ENCODE measurements at regions not wholly inside any gene's neighbourhood (a gene's known extent, or its start where the extent isn't known, plus 50 kb on each side); places are given as distances from the start of the nearest gene placed in this dataset.
"Not testable (repeated sequence)": the region's sequence is repeated elsewhere in the genome, so short reads cannot be mapped to it uniquely, and the experiment has no call there.

GRCh38 chr1:192907545-192908243, 98.9 kb downstream of the RGS2 start:
- peak in 1 of 2 donors; percentile 46 for DNase-seq

GRCh38 chr1:192911896-192912656, 103.2 kb downstream of the RGS2 start:
- DNase-seq: not testable (repeated sequence)

- DNase-seq: no peak
These were observed 104.8 kb downstream of the RGS2 start for GRCh38 chr1:192913683-192914082.

DNA sequence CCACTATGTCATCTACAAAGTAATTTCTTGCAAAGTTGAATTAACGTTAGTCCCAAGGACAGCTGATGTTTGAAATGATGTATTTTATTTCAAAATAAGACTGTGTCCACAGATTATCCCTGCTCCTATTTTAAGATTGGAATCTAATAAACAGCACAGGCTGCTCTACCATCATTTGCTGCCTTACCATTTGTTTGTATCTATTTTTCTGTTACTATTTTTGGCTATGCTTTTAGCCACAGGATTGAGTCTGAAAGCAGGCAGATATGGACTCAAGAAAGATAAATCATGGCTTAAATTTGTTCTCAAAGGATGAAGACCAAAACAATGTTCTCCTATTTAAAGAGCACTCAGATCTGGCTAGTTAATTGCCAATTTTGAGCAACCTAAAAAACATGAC, 105.3 kb downstream of the RGS2 start:
- DNase-seq: no peak

- no peak for DNase-seq
These were observed 105.9 kb downstream of the RGS2 start for GRCh38 chr1:192914696-192915095.

DNA sequence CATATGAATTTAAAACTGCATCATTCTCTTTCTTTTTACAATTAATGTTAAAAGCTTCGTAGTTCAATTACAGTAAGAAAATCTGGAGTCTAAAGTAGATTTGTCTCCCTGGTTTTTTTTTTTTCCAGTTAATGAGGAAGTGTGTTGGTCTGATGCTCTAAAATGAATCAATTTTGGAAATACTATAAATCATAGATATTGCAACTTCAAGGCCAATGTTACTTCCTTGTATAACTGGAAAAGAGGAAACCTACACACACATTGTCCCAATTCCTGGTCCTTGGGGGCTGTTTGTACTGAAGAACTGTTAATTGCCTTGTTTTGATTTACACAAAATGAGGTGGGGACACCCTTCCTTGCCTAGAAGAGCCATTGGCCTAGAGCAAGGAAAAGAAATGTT, 107.2 kb downstream of the RGS2 start:
- DNase-seq: no peak

DNA sequence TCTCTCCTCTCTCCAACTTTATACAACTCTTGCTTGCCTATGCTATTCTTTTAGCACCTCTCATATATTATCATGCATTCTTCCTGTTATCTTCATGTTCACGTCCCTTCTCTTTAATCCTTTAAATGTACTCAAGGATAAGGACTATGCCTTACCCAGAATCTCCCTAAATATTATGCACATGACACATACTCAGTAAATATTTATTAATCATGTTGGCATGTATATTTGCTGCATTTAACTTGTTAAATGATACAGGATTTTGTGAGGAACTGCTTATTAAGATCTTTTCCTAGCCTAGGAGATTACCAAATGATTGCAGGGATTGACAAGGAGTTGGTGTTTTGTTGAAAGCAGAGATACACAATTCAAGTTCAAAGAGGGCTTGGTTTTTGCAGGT, 109.4 kb downstream of the RGS2 start:
- no peak for DNase-seq

DNA sequence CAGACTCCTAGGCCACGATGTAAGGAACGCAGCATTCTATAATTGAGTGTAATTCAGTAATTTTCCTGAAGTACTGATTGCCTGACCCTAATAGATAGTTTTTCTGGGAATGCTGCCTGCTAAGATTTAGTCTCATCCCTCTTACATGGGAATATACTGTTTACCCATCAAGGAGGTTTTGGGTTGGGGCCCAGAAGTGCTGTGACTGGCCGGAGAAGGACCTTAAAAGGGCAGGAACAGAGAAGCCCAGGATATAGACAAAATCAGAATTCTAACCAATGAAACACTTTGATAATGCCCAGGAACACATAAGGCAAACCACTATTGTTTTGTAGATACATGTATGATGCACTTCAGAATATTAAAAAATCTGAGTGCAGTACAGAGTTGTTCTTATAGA, 111.6 kb downstream of the RGS2 start:
- no peak for DNase-seq

GRCh38 chr1:192925609-192926008, 116.8 kb downstream of the RGS2 start:
- DNase-seq: no peak

GRCh38 chr1:192926736-192927135, 117.9 kb downstream of the RGS2 start:
- DNase-seq: no peak

DNA sequence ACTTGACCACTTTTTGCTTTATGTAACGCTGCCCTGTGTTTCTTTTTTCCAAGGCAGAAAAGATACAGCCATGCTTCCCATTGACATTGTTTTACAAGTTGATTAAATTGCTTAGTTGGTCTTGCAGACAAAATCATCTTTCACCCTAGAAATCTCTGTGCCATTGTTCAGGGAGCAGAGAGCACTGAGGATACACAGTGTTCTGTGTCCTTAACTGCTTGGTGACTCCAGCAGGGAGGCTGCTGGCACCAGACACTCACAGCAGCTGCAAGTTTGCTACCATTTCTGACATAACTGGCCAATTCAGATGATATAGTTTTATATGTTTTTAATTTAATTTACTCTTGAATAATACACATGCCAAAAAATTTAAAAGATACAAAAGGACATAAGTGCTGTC, 118.7 kb downstream of the RGS2 start:
- DNase-seq: no peak

GRCh38 chr1:192929597-192929996, 120.8 kb downstream of the RGS2 start:
- no peak for DNase-seq

DNA sequence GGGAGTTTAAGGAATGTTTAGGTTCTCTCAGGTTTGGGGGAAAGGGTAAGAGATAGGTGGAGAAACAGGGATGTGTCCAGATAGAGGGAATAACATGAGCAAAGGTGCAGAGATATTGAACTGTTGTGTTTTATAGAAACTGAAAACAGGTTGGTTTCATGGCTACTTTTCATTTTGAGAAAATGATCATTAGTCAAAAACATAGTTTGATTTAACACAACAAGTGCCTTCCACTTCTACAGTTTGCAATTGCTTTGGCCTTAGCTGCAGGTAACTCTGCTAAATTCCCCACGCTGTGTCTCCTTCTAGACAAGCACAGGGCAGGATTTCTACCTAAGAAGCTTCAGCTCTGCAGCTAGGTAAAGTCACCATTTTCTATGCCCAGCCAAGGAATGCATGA, 124.9 kb downstream of the RGS2 start:
- no peak for DNase-seq

- peak in 1 of 2 donors; percentile 17 for DNase-seq
These were observed 122.7 kb downstream of the UCHL5 start for GRCh38 chr1:192936313-192937018.

- no peak for DNase-seq
These were observed 122.0 kb downstream of the UCHL5 start for GRCh38 chr1:192937128-192937527.

DNA sequence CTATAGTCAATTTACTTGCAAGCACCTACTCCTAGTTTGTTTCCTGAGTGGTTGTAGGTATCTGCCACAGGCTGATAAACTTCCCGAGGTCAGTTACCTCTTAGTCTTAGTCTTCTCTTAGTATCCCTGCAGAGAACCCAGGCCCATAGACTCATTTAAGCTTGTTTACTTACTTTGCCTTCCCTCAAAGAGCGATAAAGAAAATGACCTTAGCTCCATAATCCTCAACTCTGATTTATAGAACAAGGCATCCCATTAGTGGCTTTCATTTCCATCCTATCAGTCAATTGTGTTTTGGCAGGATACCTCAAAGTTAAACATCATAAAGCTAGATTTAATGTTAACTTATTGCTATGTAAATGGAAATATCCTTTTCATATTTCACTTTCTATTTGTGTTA, 119.7 kb downstream of the UCHL5 start:
- no peak for DNase-seq

DNA sequence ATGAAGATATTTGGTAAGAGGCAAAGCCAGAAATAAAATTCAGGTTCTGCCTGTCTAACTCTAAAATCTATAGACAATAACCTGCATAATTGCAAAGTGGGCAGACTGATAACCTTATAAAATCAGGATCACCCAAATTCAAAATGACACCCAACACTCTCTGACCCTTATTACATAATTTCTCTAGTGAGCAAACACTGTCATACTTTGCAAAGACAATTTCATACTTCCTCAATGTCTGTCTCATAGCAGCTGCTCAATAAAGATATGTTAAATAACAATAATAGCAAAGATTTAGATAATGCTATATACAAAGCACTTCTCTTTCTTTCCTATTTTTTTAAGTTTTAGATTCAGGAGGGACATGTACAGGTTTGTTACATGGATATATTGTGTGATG, 118.5 kb downstream of the UCHL5 start:
- DNase-seq: no peak

DNA sequence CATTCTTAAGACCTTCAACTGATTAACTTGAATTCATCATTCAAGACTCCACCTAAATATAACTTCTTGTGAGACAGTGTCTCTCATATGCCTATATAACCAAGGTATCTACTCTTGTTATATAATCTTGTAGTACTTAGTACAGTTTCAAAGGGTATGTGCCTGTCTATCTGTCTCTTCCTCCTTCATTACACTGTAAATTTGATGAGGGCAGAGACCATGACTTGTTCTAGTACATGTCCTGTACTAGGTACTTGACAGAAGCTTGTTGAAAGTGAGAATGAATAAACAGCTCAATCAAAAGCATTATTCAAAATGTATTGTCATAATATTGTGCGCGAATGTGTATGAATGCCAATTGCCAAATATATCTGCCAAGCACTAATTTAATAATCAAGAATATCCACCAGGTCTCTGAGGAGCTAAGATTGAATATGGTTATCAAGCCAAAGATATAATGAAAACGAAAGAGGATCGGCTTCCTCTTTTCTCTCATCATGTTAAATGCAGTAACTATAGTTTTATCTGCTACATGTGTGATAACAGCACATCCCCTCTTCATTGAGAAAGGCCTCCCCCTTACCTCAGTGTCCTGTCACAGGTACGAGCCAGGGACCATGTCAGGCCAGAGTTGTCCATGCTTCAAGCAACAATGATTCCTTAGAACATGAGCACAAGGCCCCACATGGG, 117.3 kb downstream of the UCHL5 start:
- DNase-seq: no peak

- DNase-seq: no peak
These were observed 116.1 kb downstream of the UCHL5 start for GRCh38 chr1:192943108-192943507.

DNA sequence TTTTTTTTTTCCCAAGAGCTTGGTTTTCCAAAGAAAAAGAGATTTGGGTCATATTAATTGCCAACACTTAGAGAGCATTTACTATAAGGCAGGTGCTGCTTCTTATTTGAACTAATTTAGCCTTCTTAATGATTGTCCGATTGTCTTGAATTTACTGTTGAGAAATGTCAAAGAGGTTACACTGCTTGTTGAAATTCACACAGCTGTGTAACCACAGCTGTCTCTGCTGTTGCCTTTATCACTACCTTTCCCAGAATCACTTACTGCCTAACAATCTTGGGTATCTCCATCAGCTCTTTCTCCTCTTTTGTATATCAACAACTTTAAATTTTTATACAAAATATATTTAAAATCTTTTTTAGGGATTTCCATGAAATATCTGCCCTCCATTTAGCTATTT, 115.6 kb downstream of the UCHL5 start:
- DNase-seq: no peak

- DNase-seq: peak in 1 of 2 donors; percentile 24
These were observed 113.6 kb downstream of the UCHL5 start for GRCh38 chr1:192945390-192946130.

DNA sequence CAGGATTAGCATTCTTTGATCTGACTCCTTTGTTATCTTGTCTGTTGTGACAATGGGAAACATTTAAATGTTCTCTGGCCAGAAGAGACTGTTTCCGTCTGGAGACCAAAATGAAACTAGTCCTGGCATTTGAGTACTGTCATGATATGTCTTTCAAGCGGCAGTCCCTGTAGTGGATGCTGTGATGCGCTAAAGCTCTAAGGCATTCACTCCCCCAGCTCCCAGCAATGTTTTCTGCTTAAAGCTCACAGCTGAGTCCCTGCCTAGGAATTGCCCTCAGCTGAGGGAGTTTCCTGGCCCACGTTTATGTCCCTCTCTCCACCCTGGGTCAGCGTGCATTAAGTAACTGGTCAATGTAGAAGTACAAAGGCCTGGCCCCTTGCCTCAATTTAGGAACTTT, 109.4 kb downstream of the UCHL5 start:
- DNase-seq: no peak

DNA sequence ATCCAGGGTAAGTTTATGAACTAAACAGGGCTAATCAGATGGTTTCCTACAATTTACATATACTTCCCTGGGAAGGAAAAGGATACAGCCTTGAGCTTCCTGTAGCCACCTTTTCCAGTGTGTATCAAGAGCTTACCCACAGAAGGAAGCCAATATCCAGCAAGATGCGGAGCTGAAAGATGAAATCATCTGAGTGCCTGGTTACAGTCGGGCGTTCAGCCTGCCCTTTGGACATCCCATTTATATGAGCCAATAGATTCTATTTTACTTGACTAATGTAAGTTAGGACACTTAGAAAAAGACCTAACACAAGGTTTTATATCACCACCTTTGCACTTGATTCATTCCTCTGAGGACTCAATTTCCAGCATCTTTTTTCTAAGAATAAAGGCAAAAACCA, 108.2 kb downstream of the UCHL5 start:
- no peak for DNase-seq

Measured in CD4-positive, alpha-beta T cell treated with Interleukin-1 beta for 1 hour (primary cell).